ENCODE measurements at regions not wholly inside any gene's neighbourhood (a gene's known extent, or its start where the extent isn't known, plus 50 kb on each side); places are given as distances from the start of the nearest gene placed in this dataset.

GRCh38 chr5:32505756-32506155 lies 61.2 kb upstream of the ZFR start:
- Histone ChIP-seq H2BK12ac (ENCODE audit: low read depth, low read length) (no peak overlapping the region; the same call in 1 of the 2 replicates), H3K36me3 (ENCODE audit: control insufficient read depth in 2 of 4, insufficient read depth in 4 of 4, low read length in 3 of 4) (no peaks in the 10 kb centered on the region), H3K9me3 (ENCODE audit: insufficient read depth in 2 of 2, low read depth in 1 of 2, low read length in 1 of 2) (no peaks in the 10 kb centered on the region), H2BK20ac (ENCODE audit: low read length) (no peak overlapping the region), H2BK120ac (replicated peaks; ENCODE audit: low read depth, low read length) (no peak overlapping the region), H2BK5ac (ENCODE audit: low read depth, low read length) (no peak overlapping the region), H3K4me3 (ENCODE audit: extremely low read depth in 1 of 4, insufficient read depth in 2 of 4, low read depth in 3 of 4, low read length in 4 of 4) (no peak overlapping the region), H3K4ac (replicated peaks; ENCODE audit: insufficient read length, low read depth, low read length) (no peak overlapping the region), H3K79me1 (ENCODE audit: low read depth, low read length) (no peaks in the 10 kb centered on the region), H3K18ac (ENCODE audit: extremely low read depth, low read length) (no peak overlapping the region), H3K14ac (ENCODE audit: insufficient read length) (no peak overlapping the region), H4K8ac (ENCODE audit: extremely low read depth, insufficient read depth, low read length) (no peak overlapping the region), H2BK15ac (ENCODE audit: low read length) (no peak overlapping the region), H3K79me2 (ENCODE audit: control insufficient read depth in 1 of 2, insufficient read depth in 2 of 2, low read length in 2 of 2) (no peaks in the 10 kb centered on the region), H4K5ac (ENCODE audit: insufficient read length, low read depth, low read length) (no peak overlapping the region), H4K20me1 (replicated peaks in 1 of 2; ENCODE audit: control insufficient read depth in 1 of 2, insufficient read depth in 2 of 2, low read length in 2 of 2) (no peaks in the 10 kb centered on the region), H4K91ac (replicated peaks; ENCODE audit: insufficient read length, low read length) (no peak overlapping the region), H3K23me2 (ENCODE audit: low read depth, low read length) (no peaks in the 10 kb centered on the region), H3K27ac (ENCODE audit: low read depth, low read length) (no peak overlapping the region), H3K27me3 (replicated peaks in 1 of 4; ENCODE audit: control insufficient read depth in 3 of 4, extremely low read depth in 1 of 4, insufficient read depth in 3 of 4, low read length in 3 of 4) (peaks cover 0 to 23% (median 14%) of the 10 kb centered on the region in 4 experiments; a peak in 4 of 7 replicates), H2AFZ (ENCODE audit: low read length) (no peak overlapping the region), H3K4me2 (ENCODE audit: insufficient read depth in 1 of 2, low read depth in 2 of 2, low read length in 2 of 2) (peak overlapping the region; percentile 4 to 30; a peak in 1 of 4 replicates), H3K9ac (replicated peaks in 1 of 4; ENCODE audit: extremely low read depth in 1 of 4, low read depth in 3 of 4, low read length in 3 of 4) (no peak overlapping the region), H3K4me1 (replicated peaks in 1 of 4; ENCODE audit: control insufficient read depth in 3 of 4, insufficient read depth in 4 of 4, low read length in 3 of 4) (peaks cover 10 to 26% (median 15%) of the 10 kb centered on the region in 4 experiments), H3K23ac (ENCODE audit: insufficient read length) (no peak overlapping the region), H2AK5ac (ENCODE audit: low read depth, low read length) (no peak overlapping the region), H3K56ac (replicated peaks; ENCODE audit: insufficient read length, low read depth, low read length) (no peak overlapping the region)
- TF ChIP-seq CBX8 (IDR thresholded peaks at IDR 0.05; ENCODE audit: borderline replicate concordance, low read depth, low read length): no peak
- TF ChIP-seq TEAD4 (IDR thresholded peaks at IDR 0.05; ENCODE audit: low read depth, low read length): peak; percentile 40; the same call in 1 of the 2 replicates
- FAIRE-seq: no peak
- WGBS, 2 experiments (ENCODE audit: extremely low coverage in 1 of 2, insufficient coverage in 1 of 2, insufficient read length in 1 of 2, insufficient replicate concordance in 2 of 2, low coverage in 1 of 2, low lambda C conversion rate in 2 of 2, missing lambda C conversion rate in 1 of 2): 84% methylated on average over 2 of the region's 2 CpGs; no CpG with 5 or more reads in 1 of the 2 experiments
- ChIA-PET CTCF (ENCODE audit: partially characterized antibody) (interaction anchor here (0.6 to 9.5 kb wide), 7 partner anchors 9 to 84 kb away, joined by 3 to 93 read pairs (median 5); no protein-coding TSS in a partner anchor), POLR2A (ENCODE audit: partially characterized antibody) (interaction anchor here (0.6 to 1.5 kb wide), 2 partner anchors 41 to 79 kb away, joined by 4 to 5 read pairs; partner anchors contain the start of gene SUB1)
- DNase-seq (ENCODE audit: low read depth in 1 of 2, low spot score in 2 of 2): no peak
